ENCODE measurements at regions not wholly inside any gene's neighbourhood (a gene's known extent, or its start where the extent isn't known, plus 50 kb on each side); places are given as distances from the start of the nearest gene placed in this dataset.

DNA sequence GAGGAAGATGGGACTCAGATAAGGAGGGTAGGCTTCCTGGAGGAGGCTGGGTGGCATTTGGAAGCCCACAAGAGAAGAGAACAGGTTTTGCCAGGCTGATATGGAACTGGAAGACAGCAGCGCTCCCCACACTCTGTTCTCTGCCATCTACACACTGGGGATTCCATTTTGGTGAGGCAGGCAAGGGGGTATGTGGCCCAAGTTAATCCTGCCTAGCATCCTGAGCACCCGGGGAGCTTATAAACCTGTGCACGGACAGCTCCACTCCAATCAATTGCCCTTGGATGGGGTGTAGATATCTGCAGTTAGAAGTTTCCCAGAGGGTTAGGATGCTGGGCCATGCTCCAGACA lies 158.8 kb downstream of the MACROH2A1 start:
- TF ChIP-seq, protein P1, sequence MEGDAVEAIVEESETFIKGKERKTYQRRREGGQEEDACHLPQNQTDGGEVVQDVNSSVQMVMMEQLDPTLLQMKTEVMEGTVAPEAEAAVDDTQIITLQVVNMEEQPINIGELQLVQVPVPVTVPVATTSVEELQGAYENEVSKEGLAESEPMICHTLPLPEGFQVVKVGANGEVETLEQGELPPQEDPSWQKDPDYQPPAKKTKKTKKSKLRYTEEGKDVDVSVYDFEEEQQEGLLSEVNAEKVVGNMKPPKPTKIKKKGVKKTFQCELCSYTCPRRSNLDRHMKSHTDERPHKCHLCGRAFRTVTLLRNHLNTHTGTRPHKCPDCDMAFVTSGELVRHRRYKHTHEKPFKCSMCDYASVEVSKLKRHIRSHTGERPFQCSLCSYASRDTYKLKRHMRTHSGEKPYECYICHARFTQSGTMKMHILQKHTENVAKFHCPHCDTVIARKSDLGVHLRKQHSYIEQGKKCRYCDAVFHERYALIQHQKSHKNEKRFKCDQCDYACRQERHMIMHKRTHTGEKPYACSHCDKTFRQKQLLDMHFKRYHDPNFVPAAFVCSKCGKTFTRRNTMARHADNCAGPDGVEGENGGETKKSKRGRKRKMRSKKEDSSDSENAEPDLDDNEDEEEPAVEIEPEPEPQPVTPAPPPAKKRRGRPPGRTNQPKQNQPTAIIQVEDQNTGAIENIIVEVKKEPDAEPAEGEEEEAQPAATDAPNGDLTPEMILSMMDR (IDR thresholded peaks at IDR 0.05; ENCODE audit: extremely low read depth, low read depth, low read length): no peak
- no peaks in the 10 kb centered on the region for H4K20me1 ChIP-seq (ENCODE audit: insufficient read depth, low read length)
- peak; percentile 65 for DNase-seq (ENCODE audit: insufficient read length, low spot score, missing footprints)
- H3K36me3 ChIP-seq (ENCODE audit: insufficient read depth, low read length): no peaks in the 10 kb centered on the region
- H3K4me1 ChIP-seq (ENCODE audit: insufficient read depth, low read length): peaks cover 29% of the 10 kb centered on the region
- H3K4me3 ChIP-seq (ENCODE audit: insufficient read depth, low read length): no peak overlapping the region
- H3K4me2 ChIP-seq (ENCODE audit: insufficient read depth, low read length): no peak overlapping the region
- no peaks in the 10 kb centered on the region for H3K27me3 ChIP-seq (ENCODE audit: insufficient read depth, low read length)
- no peak overlapping the region for H2AFZ ChIP-seq (ENCODE audit: low read length)
- no peak overlapping the region for H3K27ac ChIP-seq (ENCODE audit: low read depth, low read length)
- H3K79me2 ChIP-seq (ENCODE audit: insufficient read depth, low read length): no peaks in the 10 kb centered on the region
- H3K9me3 ChIP-seq (ENCODE audit: low read depth, low read length): no peaks in the 10 kb centered on the region

DNA sequence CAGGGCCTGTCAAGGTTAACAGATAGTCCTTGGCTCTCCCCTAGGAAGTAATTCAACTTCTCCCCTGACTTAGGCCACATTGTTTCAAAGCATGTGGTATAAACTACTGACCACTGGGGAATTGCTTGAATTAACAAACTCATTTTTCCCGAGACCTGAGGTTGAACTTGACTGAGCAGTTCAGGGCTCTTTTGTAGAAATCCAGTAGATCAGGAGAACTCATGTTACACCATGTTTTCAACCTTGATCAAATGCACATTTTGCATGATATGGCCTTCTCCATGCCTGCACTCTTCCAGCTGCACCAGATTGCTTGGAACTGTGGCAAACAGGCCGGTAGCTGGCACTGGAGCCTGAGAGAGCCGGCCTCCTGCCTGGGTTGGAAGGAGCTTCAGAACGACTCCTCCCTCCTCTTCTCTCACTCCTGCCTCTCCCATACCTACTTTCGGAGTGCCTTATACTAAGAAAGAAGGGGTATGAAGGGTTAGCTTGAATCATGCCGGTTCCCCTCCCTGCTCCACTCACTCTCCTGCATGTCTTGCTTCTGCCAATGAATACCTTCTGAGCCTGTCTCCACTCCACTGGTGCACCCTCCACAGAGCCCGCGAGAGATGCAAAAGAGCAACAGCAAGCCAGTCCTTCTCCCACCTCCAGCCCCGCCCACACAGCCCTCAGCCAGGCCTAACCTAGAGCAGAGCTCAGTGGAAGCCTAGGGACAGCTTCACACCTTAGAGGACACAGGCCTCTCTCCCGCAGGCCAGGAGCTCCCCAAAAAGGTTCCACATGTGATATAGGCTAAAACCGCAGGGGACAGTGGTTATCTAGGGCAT lies 159.4 kb downstream of the MACROH2A1 start:
- H3K36me3 ChIP-seq (ENCODE audit: insufficient read depth, low read length): no peaks in the 10 kb centered on the region
- TF ChIP-seq, protein P1 (IDR thresholded peaks at IDR 0.05; ENCODE audit: extremely low read depth, low read depth, low read length): no peak
- H2AFZ ChIP-seq (ENCODE audit: low read length): no peak overlapping the region
- H4K20me1 ChIP-seq (ENCODE audit: insufficient read depth, low read length): no peaks in the 10 kb centered on the region
- DNase-seq (ENCODE audit: insufficient read length, low spot score, missing footprints): peak; percentile 69
- no peaks in the 10 kb centered on the region for H3K9me3 ChIP-seq (ENCODE audit: low read depth, low read length)
- no peaks in the 10 kb centered on the region for H3K79me2 ChIP-seq (ENCODE audit: insufficient read depth, low read length)
- H3K4me3 ChIP-seq (ENCODE audit: insufficient read depth, low read length): no peak overlapping the region
- peaks cover 25% of the 10 kb centered on the region for H3K4me1 ChIP-seq (ENCODE audit: insufficient read depth, low read length)
- H3K27me3 ChIP-seq (ENCODE audit: insufficient read depth, low read length): no peaks in the 10 kb centered on the region
- no peak overlapping the region for H3K4me2 ChIP-seq (ENCODE audit: insufficient read depth, low read length)
- H3K27ac ChIP-seq (ENCODE audit: low read depth, low read length): no peak overlapping the region

- Histone ChIP-seq H3K79me2 (ENCODE audit: insufficient read depth, low read length) (no peaks in the 10 kb centered on the region), H3K4me3 (ENCODE audit: insufficient read depth, low read length) (no peak overlapping the region), H3K36me3 (ENCODE audit: insufficient read depth, low read length) (no peaks in the 10 kb centered on the region), H3K27ac (ENCODE audit: low read depth, low read length) (no peak overlapping the region), H4K20me1 (ENCODE audit: insufficient read depth, low read length) (no peaks in the 10 kb centered on the region), H2AFZ (ENCODE audit: low read length) (no peak overlapping the region), H3K4me1 (ENCODE audit: insufficient read depth, low read length) (peaks cover 24% of the 10 kb centered on the region), H3K9me3 (ENCODE audit: low read depth, low read length) (no peaks in the 10 kb centered on the region), H3K27me3 (ENCODE audit: insufficient read depth, low read length) (no peaks in the 10 kb centered on the region), H3K4me2 (ENCODE audit: insufficient read depth, low read length) (no peak overlapping the region)
- no peak for DNase-seq (ENCODE audit: insufficient read length, low spot score, missing footprints)
- TF ChIP-seq, protein P1 (IDR thresholded peaks at IDR 0.05; ENCODE audit: extremely low read depth, low read depth, low read length): no peak
Measured at GRCh38 chr5:135238622-135239452, 160.2 kb downstream of the MACROH2A1 start.

DNA sequence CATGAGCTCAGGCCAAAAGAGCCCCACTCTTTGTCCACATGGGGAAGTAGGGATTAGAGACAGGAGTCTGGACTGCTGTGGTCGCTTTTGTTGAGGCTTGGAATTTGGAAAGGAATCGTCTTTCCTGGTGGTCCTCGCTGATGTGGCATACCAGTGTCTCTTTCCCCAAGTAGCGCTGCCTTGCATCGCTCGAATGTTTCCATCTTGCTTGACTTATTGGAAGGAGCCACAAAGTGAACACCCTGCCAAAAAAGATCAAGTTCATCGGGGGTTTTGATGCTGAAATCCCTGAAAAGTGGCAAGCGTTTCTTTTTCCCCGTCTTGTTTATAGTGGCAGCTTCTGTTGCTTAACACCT lies 161.3 kb downstream of the MACROH2A1 start:
- Histone ChIP-seq H3K4me1 (ENCODE audit: insufficient read depth, low read length) (peaks cover 17% of the 10 kb centered on the region), H3K79me2 (ENCODE audit: insufficient read depth, low read length) (no peaks in the 10 kb centered on the region), H3K27me3 (ENCODE audit: insufficient read depth, low read length) (no peaks in the 10 kb centered on the region), H3K36me3 (ENCODE audit: insufficient read depth, low read length) (no peaks in the 10 kb centered on the region), H3K4me2 (ENCODE audit: insufficient read depth, low read length) (no peak overlapping the region), H4K20me1 (ENCODE audit: insufficient read depth, low read length) (no peaks in the 10 kb centered on the region), H2AFZ (ENCODE audit: low read length) (no peak overlapping the region), H3K27ac (ENCODE audit: low read depth, low read length) (no peak overlapping the region), H3K9me3 (ENCODE audit: low read depth, low read length) (no peaks in the 10 kb centered on the region), H3K4me3 (ENCODE audit: insufficient read depth, low read length) (no peak overlapping the region)
- TF ChIP-seq, protein P1 (IDR thresholded peaks at IDR 0.05; ENCODE audit: extremely low read depth, low read depth, low read length): no peak
- no peak for DNase-seq (ENCODE audit: insufficient read length, low spot score, missing footprints)
